Lung (tissue), 11 donors: ENCODE measurements at regions not wholly inside any gene's neighbourhood (a gene's known extent, or its start where the extent isn't known, plus 50 kb on each side); places are given as distances from the start of the nearest gene placed in this dataset.

Experiments used
- ATAC-seq: fragments of 200-7000 bp; cut with Tn5 transposase; one replicate; pipeline ENCODE4 v1.9.1; 2020; ENCODE audit warnings: moderate number of reproducible peaks; ENCODE audit not compliant: insufficient read depth, low FRiP score
- DNase-seq, 3 donors: peaks; one replicate each; pipeline ENCODE4 v3.0.0-alpha.2; 2013 to 2017
- H3K27ac ChIP-seq, 2 donors: one replicate each; pipeline ENCODE4 v1.5.1; 2013; ENCODE audit warnings: mild to moderate bottlenecking in 2 of 2, moderate library complexity in 2 of 2, control low read depth in 1 of 2, inconsistent platforms in 1 of 2, low read depth in 1 of 2, low read length in 1 of 2
- H3K27me3 ChIP-seq, 3 donors: one replicate each; pipeline ENCODE4 v1.5.1; 2013; ENCODE audit warnings: low read length in 2 of 3; ENCODE audit not compliant: control insufficient read depth in 3 of 3, insufficient read depth in 3 of 3
- H3K36me3 ChIP-seq, 4 donors: one replicate each; pipeline ENCODE4 v1.5.1; 2013; ENCODE audit warnings: low read length in 4 of 4, mild to moderate bottlenecking in 1 of 4, moderate library complexity in 1 of 4; ENCODE audit not compliant: control insufficient read depth in 4 of 4, insufficient read depth in 4 of 4
- H3K4me1 ChIP-seq, 5 donors: one replicate each; pipeline ENCODE4 v1.5.1; 2013; ENCODE audit warnings: low read length in 5 of 5, mild to moderate bottlenecking in 2 of 5, moderate library complexity in 1 of 5; ENCODE audit not compliant: control insufficient read depth in 5 of 5, insufficient read depth in 5 of 5
- H3K4me3 ChIP-seq: one replicate; pipeline ENCODE4 v1.5.1; 2013; ENCODE audit warnings: mild to moderate bottlenecking, control low read depth, moderate library complexity
- H3K9ac ChIP-seq, 2 donors: one replicate each; pipeline ENCODE4 v1.5.1; 2013; ENCODE audit warnings: low read length in 2 of 2, control low read depth in 1 of 2; ENCODE audit not compliant: insufficient read depth in 1 of 2
- H3K9me3 ChIP-seq, 4 donors: one replicate each; pipeline ENCODE4 v1.5.1; 2013; ENCODE audit warnings: low read length in 3 of 4, mild to moderate bottlenecking in 1 of 4, moderate library complexity in 1 of 4; ENCODE audit not compliant: control insufficient read depth in 4 of 4, insufficient read depth in 3 of 4
- CTCF ChIP-seq: IDR thresholded peaks from 2 replicates; pipeline ENCODE4 v1.5.1; 2012; ENCODE audit warnings: mild to moderate bottlenecking; ENCODE audit errors: control extremely low read depth, extremely low read depth
- WGBS, 2 donors: extraction: QIAGEN DNeasy Blood & Tissue Kit; methylation state at CpG; one replicate each; pipeline ENCODE4 v1.1.7; 2013; 5-methylcytosine and 5-hydroxymethylcytosine counted together
- donor health status: control.
- donor health status: control.
- donor health status: Bipolar disorder and iron deficiency.
- donor health status: healthy.
- donor health status: DM: yes; HTN: yes; CAD: no.

- H3K4me1 ChIP-seq: no peaks in the 10 kb centered on the region
- WGBS, 2 donors: 57 to 73% methylated on average over 7 of the region's 7 CpGs
- TF ChIP-seq CTCF: no peak
- H3K27me3 ChIP-seq: no peaks in the 10 kb centered on the region
- H3K9me3 ChIP-seq: peaks cover 0 to 6% (median under 1%) of the 10 kb centered on the region in 4 donors
- H3K36me3 ChIP-seq: no peaks in the 10 kb centered on the region
- ATAC-seq: no peak
- H3K4me3 ChIP-seq: no peak overlapping the region
- no peak for DNase-seq
- H3K27ac ChIP-seq: no peak overlapping the region
- no peak overlapping the region for H3K9ac ChIP-seq
Observed at GRCh38 chr4:165588534-165589315, 209.9 kb downstream of the CPE start.

GRCh38 chr4:165592386-165592785 is 213.6 kb downstream of the CPE start:
- ATAC-seq: no peak

GRCh38 chr4:165597581-165598480 is 219.0 kb downstream of the CPE start:
- H3K27ac ChIP-seq: no peak overlapping the region
- no peak overlapping the region for H3K9ac ChIP-seq
- no peaks in the 10 kb centered on the region for H3K27me3 ChIP-seq
- no peaks in the 10 kb centered on the region for H3K36me3 ChIP-seq
- 94 to 96% methylated on average over 3 of the region's 3 CpGs for WGBS, 2 donors
- TF ChIP-seq CTCF: no peak
- DNase-seq: no peak
- H3K4me3 ChIP-seq: no peak overlapping the region
- no peaks in the 10 kb centered on the region for H3K4me1 ChIP-seq
- ATAC-seq: no peak
- H3K9me3 ChIP-seq: no peaks in the 10 kb centered on the region

More at GRCh38 chr4:165592386-165592785, 213.6 kb downstream of the CPE start:
- H3K27ac ChIP-seq: no peak overlapping the region
- peaks cover 0 to 2% (median 0%) of the 10 kb centered on the region in 4 donors for H3K9me3 ChIP-seq
- TF ChIP-seq CTCF: no peak
- H3K4me3 ChIP-seq: no peak overlapping the region
- no peak for DNase-seq
- WGBS, 2 donors: 59 to 63% methylated on average over 2 of the region's 2 CpGs
- H3K36me3 ChIP-seq: no peaks in the 10 kb centered on the region
- no peaks in the 10 kb centered on the region for H3K4me1 ChIP-seq
- no peak overlapping the region for H3K9ac ChIP-seq
- no peaks in the 10 kb centered on the region for H3K27me3 ChIP-seq
